ENCODE measurements at regions not wholly inside any gene's neighbourhood (a gene's known extent, or its start where the extent isn't known, plus 50 kb on each side); places are given as distances from the start of the nearest gene placed in this dataset.

- no peak for TF ChIP-seq CTCF (IDR thresholded peaks at IDR 0.05)
- no peak for TF ChIP-seq POLR2A (IDR thresholded peaks at IDR 0.05)
These were observed 142.1 kb upstream of the MLN start for GRCh38 chr6:33945931-33946330.
